Panc1 (cell line): ENCODE measurements at regions not wholly inside any gene's neighbourhood (a gene's known extent, or its start where the extent isn't known, plus 50 kb on each side); places are given as distances from the start of the nearest gene placed in this dataset.

Experiments used
- ATAC-seq: fragments of 200-7000 bp; cut with Tn5 transposase; 2 replicates; pipeline ENCODE4 v1.9.1; 2020; ENCODE audit warnings: mild to moderate bottlenecking, moderate library complexity
- BruUV-seq: library from RNA; stranded (reverse); fragments of 400-500 nt; replicated peaks from 2 replicates; lab custom pipeline; 2021; lab: Mats Ljungman, UMichigan
- CTCF ChIA-PET: fragments of 300-600 bp; sonication (Branson Sonifier 250); formaldehyde crosslinking; loops from one replicate; lab custom pipeline; 2022; ENCODE audit warnings: antibody characterized with exemption; lab: Charles Lee
- POLR2A ChIA-PET: fragments of 300-600 bp; sonication (Branson Sonifier 250); formaldehyde crosslinking; loops from one replicate; lab custom pipeline; 2022; ENCODE audit warnings: antibody characterized with exemption; lab: Charles Lee
- DNase-seq: peaks from one replicate; pipeline ENCODE4 v3.0.0-alpha.2; 2010; ENCODE audit warnings: low read depth, low spot score
- H3K27ac ChIP-seq: 2 replicates; pipeline ENCODE4 v1.5.1; 2011; ENCODE audit warnings: mild to moderate bottlenecking, low read length, inconsistent platforms
- H3K27me3 ChIP-seq: fragments of 200-500 bp; sonication (Bioruptor generic); 2 replicates; pipeline ENCODE4 v1.6.0; 2014; ENCODE audit warnings: low read length, inconsistent platforms; ENCODE audit not compliant: control insufficient read depth, insufficient read depth
- H3K36me3 ChIP-seq: fragments of 200-500 bp; sonication (Bioruptor generic); 2 replicates; pipeline ENCODE4 v1.5.1; 2014; ENCODE audit warnings: inconsistent platforms, mild to moderate bottlenecking, low read length, moderate library complexity; ENCODE audit not compliant: control insufficient read depth, insufficient read depth
- H3K4me1 ChIP-seq: 2 replicates; pipeline ENCODE4 v1.5.1; 2011; ENCODE audit warnings: inconsistent platforms, mild to moderate bottlenecking, low read length, moderate library complexity; ENCODE audit not compliant: control insufficient read depth, insufficient read depth
- H3K4me3 ChIP-seq, 2 experiments: 2 replicates each; pipeline ENCODE4 v1.5.1; 2011 to 2012; ENCODE audit warnings: low read depth in 2 of 2, low read length in 2 of 2, mild to moderate bottlenecking in 2 of 2, inconsistent platforms in 1 of 2, moderate library complexity in 1 of 2
- H3K9me3 ChIP-seq: fragments of 200-500 bp; sonication (Bioruptor generic); 2 replicates; pipeline ENCODE4 v1.5.1; 2014; ENCODE audit warnings: low read depth, mild to moderate bottlenecking, inconsistent platforms, low read length, moderate library complexity; ENCODE audit not compliant: control insufficient read depth, insufficient read depth
- CTCF ChIP-seq: fragments of 450-650 bp; IDR thresholded peaks from 2 replicates; pipeline ENCODE4 v1.5.1; 2017; ENCODE audit warnings: mild to moderate bottlenecking
- POLR2AphosphoS5 ChIP-seq: IDR thresholded peaks from 2 replicates; pipeline ENCODE4 v1.6.1; 2012; ENCODE audit warnings: mild to moderate bottlenecking, low read depth, low read length, moderate library complexity
- SIN3A ChIP-seq: IDR thresholded peaks from 2 replicates; pipeline ENCODE4 v1.6.1; 2012; ENCODE audit warnings: low read depth, mild to moderate bottlenecking, low read length, moderate library complexity, borderline replicate concordance; ENCODE audit not compliant: insufficient read depth
- TCF7L2 ChIP-seq: IDR thresholded peaks from 2 replicates; pipeline ENCODE4 v1.6.1; 2011; ENCODE audit warnings: mild to moderate bottlenecking, low read depth, low read length, inconsistent platforms
- in situ Hi-C: cut with HindIII; loops from 2 replicates; pipeline ENCODE4 v1.10.0; 2016; ENCODE audit warnings: low sequenced_read_pairs, low pct_unique_long_range_greater_than_20kb
- intact Hi-C: fragments of 100-400 bp; cut with micrococcal nuclease; formaldehyde crosslinking; loops from one replicate; pipeline ENCODE4 v1.10.0; 2022; ENCODE audit not compliant: unreplicated experiment
- TF ChIP-seq, protein P1 (sequence below), 2 experiments: IDR thresholded peaks; 2 replicates each; pipeline ENCODE4 v1.6.1; 2011 to 2012; ENCODE audit warnings: low read depth in 2 of 2, control low read depth in 1 of 2, low read length in 1 of 2, mild to moderate bottlenecking in 1 of 2, moderate library complexity in 1 of 2; ENCODE audit not compliant: insufficient read depth in 1 of 2

DNA sequence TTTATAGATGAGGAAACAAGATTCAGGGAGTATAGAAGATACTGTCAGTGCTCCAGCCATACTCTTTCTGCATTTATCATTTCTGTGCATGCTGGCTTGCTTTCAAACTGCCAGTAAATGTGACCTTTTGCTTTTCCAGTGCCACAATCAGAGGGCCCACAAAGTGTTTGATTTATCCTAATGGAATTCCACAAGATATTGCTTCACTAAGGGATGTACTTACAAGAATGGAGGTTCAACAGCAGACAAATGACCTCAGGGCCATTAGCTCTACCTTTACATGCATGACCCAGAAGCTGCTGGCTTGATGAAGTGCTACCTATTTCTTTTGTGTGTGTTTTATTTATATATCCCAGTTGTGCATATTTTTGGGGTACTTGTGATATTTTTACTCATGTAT lies 171.5 kb upstream of the GRIK2 start:
- H3K27me3 ChIP-seq, result no peaks in the 10 kb centered on the region
- no peaks in the 10 kb centered on the region for H3K4me1 ChIP-seq
- TF ChIP-seq TCF7L2 (no peak), SIN3A (no peak), CTCF (no peak), POLR2AphosphoS5 (no peak)
- TF ChIP-seq, protein P1, sequence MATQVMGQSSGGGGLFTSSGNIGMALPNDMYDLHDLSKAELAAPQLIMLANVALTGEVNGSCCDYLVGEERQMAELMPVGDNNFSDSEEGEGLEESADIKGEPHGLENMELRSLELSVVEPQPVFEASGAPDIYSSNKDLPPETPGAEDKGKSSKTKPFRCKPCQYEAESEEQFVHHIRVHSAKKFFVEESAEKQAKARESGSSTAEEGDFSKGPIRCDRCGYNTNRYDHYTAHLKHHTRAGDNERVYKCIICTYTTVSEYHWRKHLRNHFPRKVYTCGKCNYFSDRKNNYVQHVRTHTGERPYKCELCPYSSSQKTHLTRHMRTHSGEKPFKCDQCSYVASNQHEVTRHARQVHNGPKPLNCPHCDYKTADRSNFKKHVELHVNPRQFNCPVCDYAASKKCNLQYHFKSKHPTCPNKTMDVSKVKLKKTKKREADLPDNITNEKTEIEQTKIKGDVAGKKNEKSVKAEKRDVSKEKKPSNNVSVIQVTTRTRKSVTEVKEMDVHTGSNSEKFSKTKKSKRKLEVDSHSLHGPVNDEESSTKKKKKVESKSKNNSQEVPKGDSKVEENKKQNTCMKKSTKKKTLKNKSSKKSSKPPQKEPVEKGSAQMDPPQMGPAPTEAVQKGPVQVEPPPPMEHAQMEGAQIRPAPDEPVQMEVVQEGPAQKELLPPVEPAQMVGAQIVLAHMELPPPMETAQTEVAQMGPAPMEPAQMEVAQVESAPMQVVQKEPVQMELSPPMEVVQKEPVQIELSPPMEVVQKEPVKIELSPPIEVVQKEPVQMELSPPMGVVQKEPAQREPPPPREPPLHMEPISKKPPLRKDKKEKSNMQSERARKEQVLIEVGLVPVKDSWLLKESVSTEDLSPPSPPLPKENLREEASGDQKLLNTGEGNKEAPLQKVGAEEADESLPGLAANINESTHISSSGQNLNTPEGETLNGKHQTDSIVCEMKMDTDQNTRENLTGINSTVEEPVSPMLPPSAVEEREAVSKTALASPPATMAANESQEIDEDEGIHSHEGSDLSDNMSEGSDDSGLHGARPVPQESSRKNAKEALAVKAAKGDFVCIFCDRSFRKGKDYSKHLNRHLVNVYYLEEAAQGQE (IDR thresholded peaks at IDR 0.05; ENCODE audit: insufficient read depth in 1 of 2, low read depth in 2 of 2, low read length in 1 of 2), result no peak
- no peak overlapping the region for H3K4me3 ChIP-seq
- H3K27ac ChIP-seq, result no peak overlapping the region
- no peak for ATAC-seq
- ChIA-PET POLR2A (no interaction called here), CTCF (no interaction called here)
- intact Hi-C loops (no loop called here), in situ Hi-C loops (no loop called here)
- BruUV-seq, result no TSS peak
- H3K9me3 ChIP-seq, result peaks cover 9% of the 10 kb centered on the region
- no peak for DNase-seq
- no peaks in the 10 kb centered on the region for H3K36me3 ChIP-seq

DNA sequence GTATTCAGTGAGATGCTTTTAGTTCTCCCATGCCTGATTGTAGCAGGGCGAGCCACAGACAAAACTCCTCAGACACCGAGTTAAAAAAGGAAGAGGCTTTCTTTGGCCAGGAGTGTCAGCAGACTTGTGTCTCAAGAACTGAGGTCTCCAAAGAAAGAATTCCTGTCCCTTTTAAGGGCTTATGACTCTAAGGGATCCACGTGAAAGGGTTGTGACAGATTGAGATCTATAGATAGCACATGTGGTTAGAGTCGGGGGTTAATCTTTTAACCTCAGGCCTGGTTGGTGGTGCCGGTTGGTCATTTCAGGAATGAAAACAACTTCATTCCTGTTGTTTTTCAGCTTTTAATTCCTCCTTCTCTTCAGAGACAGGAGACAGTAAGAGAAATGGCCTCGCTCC lies 168.8 kb upstream of the GRIK2 start:
- H3K4me3 ChIP-seq, result no peak overlapping the region
- no TSS peak for BruUV-seq
- in situ Hi-C loops, result no loop called here
- DNase-seq, result no peak
- no peak for ATAC-seq
- no peaks in the 10 kb centered on the region for H3K36me3 ChIP-seq
- H3K27ac ChIP-seq, result no peak overlapping the region
- H3K4me1 ChIP-seq, result no peaks in the 10 kb centered on the region
- intact Hi-C loops, result no loop called here
- ChIA-PET CTCF (no interaction called here), POLR2A (no interaction called here)
- no peaks in the 10 kb centered on the region for H3K27me3 ChIP-seq
- TF ChIP-seq, protein P1 (IDR thresholded peaks at IDR 0.05; ENCODE audit: insufficient read depth in 1 of 2, low read depth in 2 of 2, low read length in 1 of 2), result no peak
- TF ChIP-seq POLR2AphosphoS5, result no peak
- no peak for TF ChIP-seq TCF7L2
- TF ChIP-seq CTCF, result no peak
- TF ChIP-seq SIN3A, result no peak
- peaks cover 9% of the 10 kb centered on the region for H3K9me3 ChIP-seq
